Stimulated activated CD8-positive, alpha-beta memory T cell treated with anti-CD3 and anti-CD28 coated beads, Interleukin-15, amount 100 ng/mL, for 24 hours (primary cell): ENCODE measurements at regions not wholly inside any gene's neighbourhood (a gene's known extent, or its start where the extent isn't known, plus 50 kb on each side); places are given as distances from the start of the nearest gene placed in this dataset.
"Not testable (repeated sequence)": the region's sequence is repeated elsewhere in the genome, so short reads cannot be mapped to it uniquely, and the experiment has no call there.

ENCODE experiments used
- DNase-seq: peaks from one replicate; pipeline ENCODE4 v3.0.0-alpha.2; 2020; ENCODE audit warnings: low read depth

- DNase-seq = no peak
Measured at GRCh38 chr15:69601711-69602504, 149.3 kb downstream of the RPLP1 start.

- DNase-seq = no peak
Measured at GRCh38 chr15:69602921-69603320, 150.3 kb downstream of the RPLP1 start.

GRCh38 chr15:69603369-69604071 is 150.9 kb downstream of the RPLP1 start:
- DNase-seq = no peak

GRCh38 chr15:69604072-69604411 is 151.4 kb downstream of the RPLP1 start:
- no peak for DNase-seq

GRCh38 chr15:69606144-69606543 is 153.5 kb downstream of the RPLP1 start:
- DNase-seq = no peak

GRCh38 chr15:69606921-69607500 is 154.4 kb downstream of the RPLP1 start:
- DNase-seq = no peak

GRCh38 chr15:69608661-69609060 is 156.0 kb downstream of the RPLP1 start:
- DNase-seq = no peak

GRCh38 chr15:69609176-69609575 is 156.6 kb downstream of the RPLP1 start:
- DNase-seq = no peak

- no peak for DNase-seq
Measured at GRCh38 chr15:69609776-69610175, 157.2 kb downstream of the RPLP1 start.

GRCh38 chr15:69610277-69610676 is 157.7 kb downstream of the RPLP1 start:
- no peak for DNase-seq

- DNase-seq = no peak
Measured at GRCh38 chr15:69610858-69611257, 158.2 kb downstream of the RPLP1 start.

- no peak for DNase-seq
Measured at GRCh38 chr15:69612112-69612511, 159.5 kb downstream of the RPLP1 start.

GRCh38 chr15:69613182-69613581 is 160.6 kb downstream of the RPLP1 start:
- no peak for DNase-seq

GRCh38 chr15:69613988-69614387 is 161.4 kb downstream of the RPLP1 start:
- DNase-seq = no peak

- no peak for DNase-seq
Measured at GRCh38 chr15:69615736-69616135, 163.1 kb downstream of the RPLP1 start.

GRCh38 chr15:69616558-69616957 is 163.9 kb downstream of the RPLP1 start:
- no peak for DNase-seq

- not testable (repeated sequence) for DNase-seq
Measured at GRCh38 chr15:69617144-69617543, 164.5 kb downstream of the RPLP1 start.

GRCh38 chr15:69623392-69624154 is 171.0 kb downstream of the RPLP1 start:
- no peak for DNase-seq

GRCh38 chr15:69624155-69624520 is 171.5 kb downstream of the RPLP1 start:
- DNase-seq = no peak

GRCh38 chr15:69624816-69625215 is 172.2 kb downstream of the RPLP1 start:
- no peak for DNase-seq

- DNase-seq = no peak
Measured at GRCh38 chr15:69625328-69625727, 172.7 kb downstream of the RPLP1 start.
